Ureter (tissue), 1 donor: ENCODE measurements at regions not wholly inside any gene's neighbourhood (a gene's known extent, or its start where the extent isn't known, plus 50 kb on each side); places are given as distances from the start of the nearest gene placed in this dataset.

Source experiments
- DNase-seq: peaks from one replicate; pipeline ENCODE4 v3.0.0-alpha.2; 2020; ENCODE audit warnings: low spot score
- donor health status: DM: yes; HTN: yes; CAD: no.

GRCh38 chr5:89930591-89931392 lies 478.8 kb downstream of the CETN3 start:
- no peak for DNase-seq

GRCh38 chr5:89929834-89930233 lies 479.7 kb downstream of the CETN3 start:
- DNase-seq, result no peak

GRCh38 chr5:89929173-89929572 lies 480.4 kb downstream of the CETN3 start:
- DNase-seq, result no peak

- no peak for DNase-seq
Measured at GRCh38 chr5:89922161-89922560, 487.4 kb downstream of the CETN3 start.

GRCh38 chr5:89917112-89917511 lies 492.4 kb downstream of the CETN3 start:
- DNase-seq, result no peak

GRCh38 chr5:89916131-89916530 lies 493.4 kb downstream of the CETN3 start:
- DNase-seq, result no peak

GRCh38 chr5:89908876-89909275 lies 500.7 kb downstream of the CETN3 start:
- no peak for DNase-seq

GRCh38 chr5:89904442-89904841 lies 505.1 kb downstream of the CETN3 start:
- DNase-seq, result no peak

GRCh38 chr5:89901983-89902382 lies 507.6 kb downstream of the CETN3 start:
- DNase-seq, result peak; percentile 63

GRCh38 chr5:89901346-89901745 lies 508.2 kb downstream of the CETN3 start:
- no peak for DNase-seq

GRCh38 chr5:89900346-89900745 lies 509.2 kb downstream of the CETN3 start:
- no peak for DNase-seq

GRCh38 chr5:89899559-89899958 lies 510.0 kb downstream of the CETN3 start:
- DNase-seq, result no peak

GRCh38 chr5:89893546-89893945 lies 516.0 kb downstream of the CETN3 start:
- DNase-seq, result no peak

GRCh38 chr5:89885670-89886069 lies 523.9 kb downstream of the CETN3 start:
- no peak for DNase-seq

GRCh38 chr5:89883967-89884366 lies 525.6 kb downstream of the CETN3 start:
- DNase-seq, result no peak

- DNase-seq, result no peak
Measured at GRCh38 chr5:89878140-89879132, 531.1 kb downstream of the CETN3 start.

GRCh38 chr5:89871906-89872305 lies 537.6 kb downstream of the CETN3 start:
- DNase-seq, result no peak

GRCh38 chr5:89869346-89869745 lies 540.2 kb downstream of the CETN3 start:
- DNase-seq, result peak; percentile 43

- DNase-seq, result no peak
Measured at GRCh38 chr5:89866410-89866809, 543.1 kb downstream of the CETN3 start.

- DNase-seq, result no peak
Measured at GRCh38 chr5:89864941-89865340, 544.6 kb downstream of the CETN3 start.

- no peak for DNase-seq
Measured at GRCh38 chr5:89857790-89858189, 551.8 kb downstream of the CETN3 start.

- no peak for DNase-seq
Measured at GRCh38 chr5:89855417-89855816, 554.1 kb downstream of the CETN3 start.

GRCh38 chr5:89851911-89852310 lies 557.6 kb downstream of the CETN3 start:
- no peak for DNase-seq
